Right hindlimb (tissue), 1 donor: ENCODE measurements at regions not wholly inside any gene's neighbourhood (a gene's known extent, or its start where the extent isn't known, plus 50 kb on each side); places are given as distances from the start of the nearest gene placed in this dataset.

ENCODE experiments used
- DNase-seq: peaks from one replicate; pipeline ENCODE4 v3.0.0-alpha.2; 2018

GRCh38 chr16:73204359-73205152, 156.6 kb upstream of the ZFHX3 start:
- no peak for DNase-seq

DNA sequence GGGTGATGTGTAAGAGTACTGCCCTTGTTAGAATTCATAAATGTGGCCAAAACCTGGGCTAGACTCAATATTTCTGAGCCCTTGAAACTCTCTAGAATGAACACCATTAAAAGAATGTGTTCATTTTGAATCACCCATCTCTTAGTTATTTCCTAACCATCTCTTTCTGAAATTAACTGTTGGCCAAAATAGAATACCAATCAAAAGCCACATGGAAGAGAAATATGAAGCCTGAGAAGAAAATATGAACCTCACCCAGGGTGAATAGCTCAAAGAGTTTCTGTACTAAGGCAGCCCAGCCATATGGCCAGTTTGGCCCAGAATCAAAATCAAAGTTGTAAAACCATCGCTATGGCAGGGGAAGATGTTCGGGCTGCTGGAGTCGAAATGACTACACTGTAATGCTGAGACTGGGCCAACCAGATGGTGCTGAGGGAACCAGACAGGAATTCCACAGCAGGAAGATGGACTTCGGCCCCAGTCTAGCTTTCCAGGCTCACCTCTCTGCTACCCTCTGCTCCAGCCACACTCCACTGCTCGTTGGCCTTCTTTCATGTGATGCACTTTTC, 154.3 kb upstream of the ZFHX3 start:
- DNase-seq: peak; percentile 80

DNA sequence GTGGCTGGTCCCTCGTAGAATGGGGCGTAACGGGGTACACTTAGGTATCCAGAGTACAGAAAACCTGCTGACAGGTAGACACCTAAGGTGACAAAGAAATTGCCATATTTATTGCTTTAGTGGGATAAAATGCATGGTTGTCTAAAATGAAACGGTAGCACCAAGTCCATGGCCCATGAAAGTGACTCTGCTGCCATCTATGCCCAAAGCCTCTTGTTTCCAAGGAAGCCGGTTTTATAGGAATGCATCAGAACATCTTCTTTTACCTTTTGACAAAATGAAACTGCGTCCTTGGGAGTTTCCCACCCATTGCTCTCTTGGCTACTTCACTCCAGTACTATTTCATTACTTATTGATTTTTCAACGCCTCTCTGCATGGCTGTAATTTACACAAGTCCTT, 151.3 kb upstream of the ZFHX3 start:
- DNase-seq: no peak

- no peak for DNase-seq
These were observed 150.6 kb upstream of the ZFHX3 start for GRCh38 chr16:73198481-73198880.

- no peak for DNase-seq
These were observed 149.7 kb upstream of the ZFHX3 start for GRCh38 chr16:73197598-73197997.

DNA sequence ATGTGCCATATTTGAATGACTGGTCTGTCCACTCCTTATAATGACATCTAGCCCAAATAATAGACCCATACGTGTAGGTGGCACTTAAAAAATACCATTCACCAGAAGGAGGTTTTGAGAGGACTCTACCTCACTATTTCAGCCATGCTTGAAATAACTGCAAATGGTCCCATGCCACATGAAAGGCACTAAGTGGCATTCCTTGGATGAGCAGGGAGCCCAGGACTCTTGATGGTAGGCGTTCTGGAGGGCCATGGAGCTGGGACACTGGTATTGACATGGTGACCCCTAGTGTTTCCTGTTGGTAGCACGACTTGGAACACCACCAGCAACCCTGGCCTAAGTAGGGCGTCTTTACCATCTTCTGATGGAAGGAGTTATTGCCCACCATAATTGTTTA, 148.7 kb upstream of the ZFHX3 start:
- DNase-seq: peak; percentile 63

DNA sequence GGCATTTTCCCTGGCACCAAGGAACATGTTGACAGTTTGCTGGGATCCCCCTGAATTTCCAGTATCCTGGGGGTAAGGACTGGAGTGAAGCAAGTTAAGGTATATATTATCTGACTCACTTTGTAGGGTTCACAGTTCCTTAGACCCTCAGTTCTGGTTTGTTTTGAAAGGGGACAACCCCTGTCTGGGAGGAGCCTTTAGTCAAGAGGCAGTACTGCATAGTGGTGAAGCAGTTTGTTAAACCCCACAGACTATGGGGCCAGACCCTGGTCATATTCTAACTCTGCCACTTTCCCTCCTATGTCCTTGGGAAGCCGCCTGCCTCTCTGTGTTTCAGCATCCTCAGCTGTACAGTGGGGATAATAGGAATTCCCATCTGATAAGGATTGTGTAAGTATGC, 145.5 kb upstream of the ZFHX3 start:
- DNase-seq: no peak

- DNase-seq: no peak
These were observed 144.4 kb upstream of the ZFHX3 start for GRCh38 chr16:73192232-73192894.

DNA sequence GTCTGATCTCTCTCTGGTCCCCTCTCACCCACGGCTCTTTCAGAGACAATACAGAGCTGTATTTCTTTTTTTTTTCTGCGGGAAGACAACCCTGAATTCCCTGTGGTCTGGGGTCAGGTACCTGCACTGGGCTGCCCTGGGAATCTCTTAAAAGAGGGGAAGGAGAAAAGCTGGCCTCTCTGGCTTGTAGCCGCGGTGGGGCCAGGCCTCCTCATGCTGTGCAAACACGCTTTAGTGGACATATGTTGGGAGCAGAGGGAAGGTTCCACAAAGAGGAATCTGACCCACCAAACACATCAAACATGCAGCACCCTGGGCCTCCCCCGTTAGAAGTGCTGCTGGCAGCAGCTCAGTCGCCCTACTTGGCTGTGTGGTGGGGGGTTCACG, 143.7 kb upstream of the ZFHX3 start:
- no peak for DNase-seq

GRCh38 chr16:73190688-73191659, 143.0 kb upstream of the ZFHX3 start:
- DNase-seq: no peak

GRCh38 chr16:73190256-73190655, 142.3 kb upstream of the ZFHX3 start:
- DNase-seq: no peak

GRCh38 chr16:73189136-73189535, 141.2 kb upstream of the ZFHX3 start:
- no peak for DNase-seq

- DNase-seq: no peak
These were observed 139.0 kb upstream of the ZFHX3 start for GRCh38 chr16:73186752-73187601.

- DNase-seq: no peak
These were observed 137.8 kb upstream of the ZFHX3 start for GRCh38 chr16:73185737-73186136.

DNA sequence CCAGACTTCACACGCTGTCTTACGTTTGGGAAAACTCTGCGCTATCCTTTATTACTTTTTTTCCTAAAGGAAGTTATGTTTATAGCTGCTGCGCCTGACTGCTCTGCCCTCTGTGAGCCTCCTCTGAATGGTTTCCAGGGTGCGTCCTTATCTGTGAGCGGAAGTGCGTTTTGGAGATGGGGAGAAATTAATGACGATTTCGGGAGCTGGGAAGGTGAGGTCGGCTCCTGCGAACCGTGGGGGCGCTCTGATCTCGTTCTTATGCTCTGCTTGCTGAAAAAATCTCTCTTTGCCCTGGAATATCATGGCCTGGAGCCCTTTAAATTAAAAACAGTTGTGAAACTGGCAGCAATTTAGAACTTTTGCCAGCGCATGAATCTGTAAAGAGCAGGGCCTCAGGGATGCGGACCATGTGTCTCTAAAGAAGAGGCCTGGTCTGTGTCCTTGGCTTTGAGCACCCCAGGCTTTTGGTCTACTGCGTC, 135.7 kb upstream of the ZFHX3 start:
- DNase-seq: peak; percentile 47

- peak; percentile 84 for DNase-seq
These were observed 131.9 kb upstream of the ZFHX3 start for GRCh38 chr16:73179705-73180331.

DNA sequence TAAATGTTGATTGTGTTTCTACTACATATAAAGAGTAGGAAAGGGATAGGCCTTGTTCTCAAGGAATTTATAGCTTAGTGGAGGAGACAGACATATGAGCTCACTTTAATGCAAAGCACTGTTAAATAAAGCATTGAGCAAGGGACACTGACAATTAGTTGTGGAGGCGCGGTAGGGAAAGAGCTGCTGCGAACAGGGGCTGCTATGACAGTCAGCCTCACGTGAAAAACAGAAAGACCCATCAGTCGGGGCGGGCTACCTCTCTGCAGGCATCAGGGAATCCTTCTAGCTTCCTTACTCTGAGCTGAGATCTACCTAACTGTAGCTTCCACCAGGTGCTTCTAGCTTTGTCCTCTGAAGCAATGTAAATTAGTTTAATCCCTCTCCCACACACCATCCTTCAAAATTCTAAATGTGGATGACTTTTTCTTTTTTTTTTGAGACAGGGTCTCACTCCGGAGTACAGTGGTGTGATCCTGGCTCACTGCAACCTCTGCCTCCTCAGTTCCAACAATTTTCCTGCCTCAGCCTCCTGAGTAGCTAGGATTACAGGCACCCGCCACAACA, 129.9 kb upstream of the ZFHX3 start:
- DNase-seq: no peak

DNA sequence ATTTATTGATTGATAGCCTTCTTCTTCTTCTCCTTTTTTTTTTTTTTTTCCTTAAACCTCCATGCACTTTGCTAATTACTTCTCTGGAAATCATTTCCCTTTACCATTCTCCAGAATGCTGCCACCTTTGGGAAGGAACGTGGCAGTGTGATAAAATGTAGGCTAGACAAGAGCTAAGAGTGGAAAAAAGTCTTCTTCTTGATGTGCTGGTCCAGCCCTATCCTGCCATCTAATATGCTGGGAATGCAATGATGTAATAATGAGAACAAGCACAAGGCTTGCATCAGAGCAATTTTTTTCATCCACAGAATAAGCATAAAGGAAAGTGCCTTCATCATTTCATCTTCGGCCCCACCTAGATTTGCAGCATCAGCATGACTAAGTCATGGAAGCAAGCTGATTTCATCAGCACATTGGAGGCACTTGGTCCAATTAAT, 128.7 kb upstream of the ZFHX3 start:
- no peak for DNase-seq

DNA sequence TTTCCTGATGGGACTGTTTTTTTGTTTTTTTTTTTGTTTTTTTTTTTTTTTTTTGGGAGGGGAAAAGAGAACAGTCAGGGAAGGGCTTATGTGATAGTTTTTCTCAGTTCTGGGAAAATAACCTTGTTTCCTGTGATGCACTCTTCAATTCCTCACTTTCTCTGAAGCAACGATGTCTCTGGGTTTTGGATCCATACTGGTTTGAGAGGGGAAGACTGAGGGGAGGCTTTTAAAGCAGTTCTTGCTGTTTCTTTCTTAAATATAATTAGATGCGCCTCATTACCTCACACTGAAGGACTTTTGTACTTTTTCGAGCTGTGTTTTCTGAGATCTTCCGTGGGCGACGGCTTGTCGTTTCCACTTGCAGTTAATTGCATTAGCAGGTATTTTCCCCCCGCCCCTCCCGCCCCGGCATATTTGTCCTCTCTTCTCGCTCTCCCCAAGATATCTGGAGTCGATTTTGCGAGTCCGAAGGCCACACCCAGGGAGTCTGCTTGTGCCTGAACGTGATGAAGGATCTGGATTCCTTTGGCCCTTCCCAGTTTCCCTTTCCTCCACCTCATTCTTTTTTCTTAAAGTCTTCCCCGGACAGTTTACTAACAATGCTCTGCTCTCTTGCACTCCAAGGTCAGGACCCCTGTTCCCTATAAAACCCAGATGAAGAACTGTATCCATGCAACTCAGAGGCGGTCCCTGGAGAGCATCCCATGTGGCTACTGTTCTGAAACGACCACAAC, 125.2 kb upstream of the ZFHX3 start:
- peak; percentile 49 for DNase-seq
